CD4-positive, alpha-beta T cell (primary cell): ENCODE measurements at regions not wholly inside any gene's neighbourhood (a gene's known extent, or its start where the extent isn't known, plus 50 kb on each side); places are given as distances from the start of the nearest gene placed in this dataset.

Experiments
- ATAC-seq: fragments of 200-7000 bp; cut with Tn5 transposase; one replicate; pipeline ENCODE4 v1.10.0; 2022; ENCODE audit warnings: mild to moderate bottlenecking; ENCODE audit not compliant: poor library complexity
- CTCF ChIA-PET: fragments of 350-600 bp; sonication (Branson Sonifier 250); formaldehyde crosslinking; loops from one replicate; lab custom pipeline; 2021; ENCODE audit warnings: antibody characterized with exemption, inconsistent platforms; lab: Charles Lee
- POLR2A ChIA-PET: fragments of 350-600 bp; sonication (Branson Sonifier 250); formaldehyde crosslinking; loops from one replicate; lab custom pipeline; 2021; ENCODE audit warnings: antibody characterized with exemption, inconsistent platforms; lab: Charles Lee
- DNase-seq, 14 experiments: peaks; one replicate each; pipeline ENCODE4 v3.0.0-alpha.2; 2013 to 2020; ENCODE audit warnings: mixed read lengths in 2 of 14
- H3K27ac ChIP-seq, 2 donors: one replicate each; pipeline versions ENCODE4 v1.5.1 to v1.7.0; 2013; ENCODE audit warnings: low read length in 2 of 2, low read depth in 1 of 2, mild to moderate bottlenecking in 1 of 2
- H3K27me3 ChIP-seq, 2 experiments: 1 replicate in 1 of 2; 2 replicates in 1 of 2; pipeline versions ENCODE4 v1.6.1 to v1.7.0; 2013; ENCODE audit warnings: low read length in 2 of 2, control low read depth in 1 of 2, mild to moderate bottlenecking in 1 of 2, moderate library complexity in 1 of 2; ENCODE audit not compliant: insufficient read depth in 2 of 2, control insufficient read depth in 1 of 2
- H3K36me3 ChIP-seq: one replicate; pipeline ENCODE4 v1.6.1; 2013; ENCODE audit warnings: low read length, control low read depth; ENCODE audit not compliant: insufficient read depth
- H3K4me1 ChIP-seq: one replicate; pipeline ENCODE4 v1.6.1; 2013; ENCODE audit warnings: low read length, control low read depth; ENCODE audit not compliant: insufficient read depth
- H3K4me3 ChIP-seq: one replicate; pipeline ENCODE4 v1.5.1; 2013; ENCODE audit warnings: mild to moderate bottlenecking, low read length, moderate library complexity
- H3K9me3 ChIP-seq, 2 experiments: 1 replicate in 1 of 2; 2 replicates in 1 of 2; pipeline versions ENCODE4 v1.6.1 to v1.7.0; 2013; ENCODE audit warnings: low read length in 2 of 2, mild to moderate bottlenecking in 2 of 2, control low read depth in 1 of 2, moderate library complexity in 1 of 2; ENCODE audit not compliant: control insufficient read depth in 1 of 2, insufficient read depth in 1 of 2
- H3K27ac Mint-ChIP-seq: one replicate; pipeline ENCODE4 v1.8.0; 2020; ENCODE audit warnings: mixed read lengths
- H3K27me3 Mint-ChIP-seq: one replicate; pipeline ENCODE4 v1.8.0; 2021; ENCODE audit warnings: mixed read lengths
- H3K36me3 Mint-ChIP-seq: one replicate; pipeline ENCODE4 v1.8.0; 2021; ENCODE audit warnings: low read depth, mixed read lengths
- H3K4me1 Mint-ChIP-seq: one replicate; pipeline ENCODE4 v1.8.0; 2021; ENCODE audit warnings: low read depth, mixed read lengths
- H3K4me3 Mint-ChIP-seq: one replicate; pipeline ENCODE4 v1.8.0; 2020; ENCODE audit warnings: mild to moderate bottlenecking, mixed read lengths
- H3K9me3 Mint-ChIP-seq: one replicate; pipeline ENCODE4 v1.8.0; 2020; ENCODE audit warnings: mixed read lengths
- intact Hi-C, 2 experiments: fragments of 100-400 bp; cut with DNase I in 1 of 2; cut with micrococcal nuclease in 1 of 2; formaldehyde crosslinking; loops; one replicate each; pipeline versions ENCODE4 v1.15.1 to v1.9.0; 2023 to 2025; cut with DNase I, micrococcal nuclease
- TF ChIP-seq, protein P1 (sequence below): fragments of 200-600 bp; IDR thresholded peaks from one replicate; pipeline ENCODE4 v1.8.0; 2022; ENCODE audit warnings: antibody characterized with exemption, mild to moderate bottlenecking

DNA sequence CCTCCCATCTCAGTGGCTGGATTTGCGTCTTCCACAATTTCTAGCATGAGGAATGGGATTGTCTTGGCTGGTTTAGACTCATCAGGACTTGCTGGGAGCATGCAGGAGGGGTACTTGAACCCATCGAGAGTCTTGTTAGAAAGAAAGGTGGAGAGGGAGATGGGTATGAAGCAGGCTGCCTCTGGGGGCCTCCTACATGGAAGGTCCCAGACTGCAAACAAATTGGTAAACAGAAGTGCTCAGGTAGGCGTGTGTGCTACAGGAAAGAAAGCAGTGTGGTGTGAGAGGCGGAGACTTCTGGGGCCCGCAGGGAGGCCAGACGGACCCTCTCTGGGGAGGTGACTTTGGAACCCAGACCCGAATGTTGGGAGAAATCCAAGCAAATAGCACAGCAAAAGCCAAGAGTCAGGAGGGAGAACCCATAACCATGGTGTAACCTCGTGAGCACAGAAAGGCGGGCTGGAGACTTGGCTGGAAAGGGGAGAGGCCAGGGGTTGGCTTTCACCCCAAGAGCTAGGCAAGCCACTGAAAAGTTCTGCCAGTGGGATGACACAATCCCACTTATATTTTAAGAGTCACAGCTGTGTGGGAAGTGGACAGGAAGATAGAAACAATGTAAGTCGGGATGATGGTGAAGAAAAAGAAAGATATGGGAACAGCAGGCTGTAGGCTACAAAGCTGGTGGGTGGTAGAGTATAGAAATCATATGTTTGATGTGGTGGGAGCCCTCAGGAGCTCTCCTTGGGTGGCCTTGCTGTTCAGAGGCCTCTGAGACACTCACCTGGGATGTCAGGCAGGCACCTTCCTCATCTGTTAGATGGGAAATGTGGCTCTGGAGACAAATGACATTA is 130.1 kb upstream of the PRR20G start:
- no peak for ATAC-seq
- H3K27me3 Mint-ChIP-seq: peaks cover 70% of the 10 kb centered on the region
- Histone ChIP-seq H3K4me1 (no peaks in the 10 kb centered on the region), H3K27me3 (peaks cover 14 to 50% of the 10 kb centered on the region in 2 experiments), H3K36me3 (no peaks in the 10 kb centered on the region), H3K4me3 (no peak overlapping the region), H3K27ac (no peak overlapping the region), H3K9me3 (no peaks in the 10 kb centered on the region)
- H3K9me3 Mint-ChIP-seq: no peaks in the 10 kb centered on the region
- intact Hi-C loops: no loop called here
- no peak overlapping the region for H3K27ac Mint-ChIP-seq
- H3K4me1 Mint-ChIP-seq: no peaks in the 10 kb centered on the region
- DNase-seq: no peak
- POLR2A ChIA-PET: no interaction called here
- no peaks in the 10 kb centered on the region for H3K36me3 Mint-ChIP-seq
- TF ChIP-seq, protein P1, sequence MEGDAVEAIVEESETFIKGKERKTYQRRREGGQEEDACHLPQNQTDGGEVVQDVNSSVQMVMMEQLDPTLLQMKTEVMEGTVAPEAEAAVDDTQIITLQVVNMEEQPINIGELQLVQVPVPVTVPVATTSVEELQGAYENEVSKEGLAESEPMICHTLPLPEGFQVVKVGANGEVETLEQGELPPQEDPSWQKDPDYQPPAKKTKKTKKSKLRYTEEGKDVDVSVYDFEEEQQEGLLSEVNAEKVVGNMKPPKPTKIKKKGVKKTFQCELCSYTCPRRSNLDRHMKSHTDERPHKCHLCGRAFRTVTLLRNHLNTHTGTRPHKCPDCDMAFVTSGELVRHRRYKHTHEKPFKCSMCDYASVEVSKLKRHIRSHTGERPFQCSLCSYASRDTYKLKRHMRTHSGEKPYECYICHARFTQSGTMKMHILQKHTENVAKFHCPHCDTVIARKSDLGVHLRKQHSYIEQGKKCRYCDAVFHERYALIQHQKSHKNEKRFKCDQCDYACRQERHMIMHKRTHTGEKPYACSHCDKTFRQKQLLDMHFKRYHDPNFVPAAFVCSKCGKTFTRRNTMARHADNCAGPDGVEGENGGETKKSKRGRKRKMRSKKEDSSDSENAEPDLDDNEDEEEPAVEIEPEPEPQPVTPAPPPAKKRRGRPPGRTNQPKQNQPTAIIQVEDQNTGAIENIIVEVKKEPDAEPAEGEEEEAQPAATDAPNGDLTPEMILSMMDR: no peak
- no peak overlapping the region for H3K4me3 Mint-ChIP-seq
- CTCF ChIA-PET: no interaction called here

DNA sequence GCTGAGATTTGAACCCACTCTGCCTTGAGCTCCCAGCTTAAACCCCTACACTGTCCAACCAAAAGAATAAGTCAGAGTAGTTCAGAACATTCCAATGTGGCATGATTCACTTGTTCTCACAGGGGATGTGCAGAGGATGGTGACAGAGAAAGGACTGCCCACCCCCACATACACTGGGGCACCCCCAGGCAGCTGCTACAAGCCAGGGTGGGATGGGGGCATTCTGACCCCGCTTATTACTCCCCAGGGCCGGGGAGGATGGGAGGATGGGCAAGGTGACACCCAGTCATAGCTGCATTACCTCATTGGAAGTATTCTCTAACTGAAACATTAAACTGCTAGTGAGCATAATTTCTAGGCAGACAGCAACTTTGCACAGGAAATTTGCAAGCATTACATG is 126.0 kb upstream of the PRR20G start:
- Histone ChIP-seq H3K9me3 (no peaks in the 10 kb centered on the region), H3K36me3 (no peaks in the 10 kb centered on the region), H3K4me1 (no peaks in the 10 kb centered on the region), H3K27ac (no peak overlapping the region), H3K4me3 (no peak overlapping the region), H3K27me3 (peaks cover 19 to 50% of the 10 kb centered on the region in 2 experiments)
- H3K27me3 Mint-ChIP-seq: peaks cover 69% of the 10 kb centered on the region
- POLR2A ChIA-PET: no interaction called here
- no peak for ATAC-seq
- H3K27ac Mint-ChIP-seq: no peak overlapping the region
- CTCF ChIA-PET: no interaction called here
- H3K9me3 Mint-ChIP-seq: no peaks in the 10 kb centered on the region
- intact Hi-C loops: no loop called here
- TF ChIP-seq, protein P1: no peak
- DNase-seq: no peak
- H3K36me3 Mint-ChIP-seq: no peaks in the 10 kb centered on the region
- H3K4me3 Mint-ChIP-seq: no peak overlapping the region
- no peaks in the 10 kb centered on the region for H3K4me1 Mint-ChIP-seq

DNA sequence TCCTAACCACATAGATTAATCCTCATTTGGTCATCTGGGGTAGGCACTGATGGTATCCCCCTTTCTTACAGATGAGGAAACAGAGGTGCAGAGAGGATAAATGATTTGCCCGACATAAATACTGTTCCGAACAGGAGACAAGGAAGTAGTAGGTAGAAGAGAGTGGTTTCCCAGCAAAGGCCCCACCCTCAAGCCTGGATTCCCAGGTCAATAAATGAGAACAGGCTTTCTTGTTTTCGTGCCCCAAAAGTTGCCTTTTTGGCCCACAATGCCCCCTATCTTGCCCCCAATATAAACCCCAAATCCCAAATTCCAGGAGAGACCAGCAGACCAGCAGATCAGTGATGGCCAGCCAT is 125.5 kb upstream of the PRR20G start:
- DNase-seq (no peak), ATAC-seq (no peak)
- no peaks in the 10 kb centered on the region for H3K36me3 ChIP-seq
- intact Hi-C loops: no loop called here
- peaks cover 19 to 47% of the 10 kb centered on the region in 2 experiments for H3K27me3 ChIP-seq
- no peak overlapping the region for H3K27ac ChIP-seq
- CTCF ChIA-PET: no interaction called here
- TF ChIP-seq, protein P1: no peak
- H3K27ac Mint-ChIP-seq: no peak overlapping the region
- no peaks in the 10 kb centered on the region for H3K9me3 ChIP-seq
- POLR2A ChIA-PET: no interaction called here
- H3K9me3 Mint-ChIP-seq: no peaks in the 10 kb centered on the region
- H3K4me3 Mint-ChIP-seq: no peak overlapping the region
- H3K36me3 Mint-ChIP-seq: no peaks in the 10 kb centered on the region
- H3K4me1 ChIP-seq: no peaks in the 10 kb centered on the region
- H3K4me1 Mint-ChIP-seq: no peaks in the 10 kb centered on the region
- H3K4me3 ChIP-seq: no peak overlapping the region
- peaks cover 64% of the 10 kb centered on the region for H3K27me3 Mint-ChIP-seq
